ENCODE measurements at regions not wholly inside any gene's neighbourhood (a gene's known extent, or its start where the extent isn't known, plus 50 kb on each side); places are given as distances from the start of the nearest gene placed in this dataset.

DNA sequence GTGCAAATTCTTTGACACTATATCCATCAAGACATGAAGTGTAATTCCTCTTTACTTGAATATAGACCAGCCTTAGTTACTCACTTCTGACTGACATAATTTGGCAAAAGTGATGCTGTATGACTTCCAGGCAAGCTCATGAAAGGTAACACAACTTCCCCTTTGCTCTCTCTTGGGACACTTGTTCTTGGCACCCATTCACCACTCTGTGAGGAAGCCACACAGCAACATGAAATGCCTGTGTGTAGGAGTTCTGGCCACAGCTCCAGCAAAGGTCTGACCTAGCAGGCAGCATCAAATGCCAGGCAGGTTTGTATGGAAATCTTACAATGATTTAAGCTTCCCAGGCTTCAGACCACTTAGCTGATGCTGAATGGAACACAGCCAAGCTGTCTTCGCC is 280.3 kb downstream of the PDHA2 start:
- TF ChIP-seq, protein P1, sequence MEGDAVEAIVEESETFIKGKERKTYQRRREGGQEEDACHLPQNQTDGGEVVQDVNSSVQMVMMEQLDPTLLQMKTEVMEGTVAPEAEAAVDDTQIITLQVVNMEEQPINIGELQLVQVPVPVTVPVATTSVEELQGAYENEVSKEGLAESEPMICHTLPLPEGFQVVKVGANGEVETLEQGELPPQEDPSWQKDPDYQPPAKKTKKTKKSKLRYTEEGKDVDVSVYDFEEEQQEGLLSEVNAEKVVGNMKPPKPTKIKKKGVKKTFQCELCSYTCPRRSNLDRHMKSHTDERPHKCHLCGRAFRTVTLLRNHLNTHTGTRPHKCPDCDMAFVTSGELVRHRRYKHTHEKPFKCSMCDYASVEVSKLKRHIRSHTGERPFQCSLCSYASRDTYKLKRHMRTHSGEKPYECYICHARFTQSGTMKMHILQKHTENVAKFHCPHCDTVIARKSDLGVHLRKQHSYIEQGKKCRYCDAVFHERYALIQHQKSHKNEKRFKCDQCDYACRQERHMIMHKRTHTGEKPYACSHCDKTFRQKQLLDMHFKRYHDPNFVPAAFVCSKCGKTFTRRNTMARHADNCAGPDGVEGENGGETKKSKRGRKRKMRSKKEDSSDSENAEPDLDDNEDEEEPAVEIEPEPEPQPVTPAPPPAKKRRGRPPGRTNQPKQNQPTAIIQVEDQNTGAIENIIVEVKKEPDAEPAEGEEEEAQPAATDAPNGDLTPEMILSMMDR (IDR thresholded peaks at IDR 0.05; ENCODE audit: unreplicated experiment) = no peak
- Mint-ChIP-seq H3K4me1 (ENCODE audit: low read depth, unreplicated experiment) (no peaks in the 10 kb centered on the region), H3K36me3 (ENCODE audit: insufficient read depth, unreplicated experiment) (no peaks in the 10 kb centered on the region), H3K27ac (ENCODE audit: unreplicated experiment) (no peak overlapping the region), H3K27me3 (ENCODE audit: unreplicated experiment) (no peaks in the 10 kb centered on the region), H3K9me3 (ENCODE audit: low read depth, unreplicated experiment) (no peaks in the 10 kb centered on the region), H3K4me3 (ENCODE audit: low read depth, unreplicated experiment) (no peak overlapping the region)
- no peak for DNase-seq
- CTCF ChIA-PET = no interaction called here
- BruUV-seq (replicated peaks) = no TSS peak
- intact Hi-C loops (cut with micrococcal nuclease; ENCODE audit: unreplicated experiment) = no loop called here

DNA sequence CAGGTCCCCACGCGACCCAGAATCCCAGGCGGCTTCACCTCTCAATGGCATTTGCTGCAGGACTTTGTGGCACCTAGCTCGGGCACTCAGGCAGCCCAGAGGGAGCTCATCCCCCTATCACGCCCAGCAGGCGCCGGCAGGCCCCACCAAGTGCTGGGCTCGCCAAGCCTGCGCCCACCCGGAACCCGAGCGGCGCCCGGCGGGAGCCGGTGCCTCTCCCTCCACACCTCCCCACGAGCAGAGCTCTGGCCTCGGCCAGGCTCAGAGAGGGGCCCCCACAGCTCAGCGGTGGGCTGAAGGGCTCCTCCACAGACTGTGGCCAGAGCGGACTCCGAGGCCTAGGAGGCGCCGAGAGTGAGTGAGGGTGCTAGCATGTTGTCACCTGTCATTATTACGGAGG is 286.3 kb downstream of the PDHA2 start:
- Mint-ChIP-seq H3K4me1 (ENCODE audit: low read depth, unreplicated experiment) (no peaks in the 10 kb centered on the region), H3K4me3 (ENCODE audit: low read depth, unreplicated experiment) (no peak overlapping the region)

DNA sequence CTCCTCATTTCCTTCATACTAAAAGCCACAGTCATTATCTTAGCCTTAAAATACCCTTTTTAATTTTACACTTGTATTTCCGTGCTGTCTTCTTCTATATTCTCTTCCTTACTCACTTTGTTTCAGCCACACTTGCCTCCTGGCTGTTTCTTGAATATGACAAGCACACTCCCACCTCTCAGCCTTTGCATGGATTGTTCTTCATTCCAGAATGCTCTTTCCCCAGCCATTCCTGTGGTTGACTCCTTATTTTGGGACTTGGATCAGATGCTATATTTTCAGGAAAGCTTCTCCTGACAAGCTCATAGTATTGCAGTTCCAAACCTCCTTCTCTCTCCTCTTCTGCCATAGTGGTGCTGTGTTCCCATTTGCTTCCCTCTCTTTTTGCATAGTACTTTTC is 291.3 kb downstream of the PDHA2 start:
- BruUV-seq (replicated peaks) = no TSS peak
- TF ChIP-seq, protein P1 (IDR thresholded peaks at IDR 0.05; ENCODE audit: unreplicated experiment) = no peak
- Mint-ChIP-seq H3K27me3 (ENCODE audit: unreplicated experiment) (no peaks in the 10 kb centered on the region), H3K27ac (ENCODE audit: unreplicated experiment) (no peak overlapping the region), H3K4me1 (ENCODE audit: low read depth, unreplicated experiment) (no peaks in the 10 kb centered on the region), H3K4me3 (ENCODE audit: low read depth, unreplicated experiment) (no peak overlapping the region), H3K36me3 (ENCODE audit: insufficient read depth, unreplicated experiment) (no peaks in the 10 kb centered on the region), H3K9me3 (ENCODE audit: low read depth, unreplicated experiment) (no peaks in the 10 kb centered on the region)
- CTCF ChIA-PET = no interaction called here
- intact Hi-C loops (cut with micrococcal nuclease; ENCODE audit: unreplicated experiment) = no loop called here
- no peak for DNase-seq

More for the DNA sequence above, 286.3 kb downstream of the PDHA2 start:
- CTCF ChIA-PET = no interaction called here
- no peaks in the 10 kb centered on the region for H3K27me3 Mint-ChIP-seq (ENCODE audit: unreplicated experiment)
- H3K27ac Mint-ChIP-seq (ENCODE audit: unreplicated experiment) = no peak overlapping the region
- TF ChIP-seq, protein P1 (IDR thresholded peaks at IDR 0.05; ENCODE audit: unreplicated experiment) = no peak
- no peaks in the 10 kb centered on the region for H3K9me3 Mint-ChIP-seq (ENCODE audit: low read depth, unreplicated experiment)
- no TSS peak for BruUV-seq (replicated peaks)
- H3K36me3 Mint-ChIP-seq (ENCODE audit: insufficient read depth, unreplicated experiment) = no peaks in the 10 kb centered on the region
- DNase-seq = no peak
- intact Hi-C loops (cut with micrococcal nuclease; ENCODE audit: unreplicated experiment) = no loop called here

DNA sequence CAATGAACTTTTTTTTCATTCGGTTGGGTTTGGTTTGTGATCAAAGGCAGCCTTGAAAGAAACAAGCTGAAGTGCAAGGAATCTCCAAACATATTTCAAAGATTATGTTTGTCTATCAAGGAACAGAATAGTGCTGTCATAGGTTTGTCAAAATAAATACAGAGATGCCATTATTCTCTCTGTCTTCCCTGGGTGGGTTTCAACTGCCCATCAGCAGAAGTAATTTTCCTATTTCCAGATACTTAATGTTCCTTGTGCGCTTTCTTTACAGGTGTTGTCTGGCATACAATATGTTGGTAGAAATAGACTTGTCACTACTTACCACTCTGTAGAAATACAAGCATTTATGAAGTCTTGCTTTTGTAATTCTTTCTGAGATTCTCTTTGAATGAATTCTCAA is 294.9 kb downstream of the PDHA2 start:
- no peaks in the 10 kb centered on the region for H3K9me3 Mint-ChIP-seq (ENCODE audit: low read depth, unreplicated experiment)
- CTCF ChIA-PET = interaction anchor here (0.7 kb wide), 1 partner anchor 15 kb away, joined by 3 read pairs; no protein-coding TSS in a partner anchor
- intact Hi-C loops (cut with micrococcal nuclease; ENCODE audit: unreplicated experiment) = no loop called here
- TF ChIP-seq, protein P1 (IDR thresholded peaks at IDR 0.05; ENCODE audit: unreplicated experiment) = no peak
- no peak overlapping the region for H3K4me3 Mint-ChIP-seq (ENCODE audit: low read depth, unreplicated experiment)
- DNase-seq = no peak
- H3K4me1 Mint-ChIP-seq (ENCODE audit: low read depth, unreplicated experiment) = no peaks in the 10 kb centered on the region
- no peaks in the 10 kb centered on the region for H3K36me3 Mint-ChIP-seq (ENCODE audit: insufficient read depth, unreplicated experiment)
- H3K27me3 Mint-ChIP-seq (ENCODE audit: unreplicated experiment) = no peaks in the 10 kb centered on the region
- no peak overlapping the region for H3K27ac Mint-ChIP-seq (ENCODE audit: unreplicated experiment)
- no TSS peak for BruUV-seq (replicated peaks)
